HL-60 (cell line): ENCODE measurements at regions not wholly inside any gene's neighbourhood (a gene's known extent, or its start where the extent isn't known, plus 50 kb on each side); places are given as distances from the start of the nearest gene placed in this dataset.
"Not testable (repeated sequence)": the region's sequence is repeated elsewhere in the genome, so short reads cannot be mapped to it uniquely, and the experiment has no call there.

ENCODE experiments used
- CTCF ChIP-seq: IDR thresholded peaks from one replicate; pipeline ENCODE4 v1.5.1; 2011; ENCODE audit warnings: low read length, control low read depth, inconsistent platforms; ENCODE audit not compliant: insufficient read depth
- GABPA ChIP-seq: IDR thresholded peaks from 2 replicates; pipeline ENCODE4 v1.6.1; 2012; ENCODE audit warnings: low read depth
- POLR2AphosphoS5 ChIP-seq: IDR thresholded peaks from 2 replicates; pipeline ENCODE4 v1.6.1; 2012; ENCODE audit warnings: low read depth
- TF ChIP-seq, protein P1 (sequence below): IDR thresholded peaks from 2 replicates; pipeline ENCODE4 v1.6.1; 2012; ENCODE audit warnings: low read depth; ENCODE audit not compliant: insufficient replicate concordance

DNA sequence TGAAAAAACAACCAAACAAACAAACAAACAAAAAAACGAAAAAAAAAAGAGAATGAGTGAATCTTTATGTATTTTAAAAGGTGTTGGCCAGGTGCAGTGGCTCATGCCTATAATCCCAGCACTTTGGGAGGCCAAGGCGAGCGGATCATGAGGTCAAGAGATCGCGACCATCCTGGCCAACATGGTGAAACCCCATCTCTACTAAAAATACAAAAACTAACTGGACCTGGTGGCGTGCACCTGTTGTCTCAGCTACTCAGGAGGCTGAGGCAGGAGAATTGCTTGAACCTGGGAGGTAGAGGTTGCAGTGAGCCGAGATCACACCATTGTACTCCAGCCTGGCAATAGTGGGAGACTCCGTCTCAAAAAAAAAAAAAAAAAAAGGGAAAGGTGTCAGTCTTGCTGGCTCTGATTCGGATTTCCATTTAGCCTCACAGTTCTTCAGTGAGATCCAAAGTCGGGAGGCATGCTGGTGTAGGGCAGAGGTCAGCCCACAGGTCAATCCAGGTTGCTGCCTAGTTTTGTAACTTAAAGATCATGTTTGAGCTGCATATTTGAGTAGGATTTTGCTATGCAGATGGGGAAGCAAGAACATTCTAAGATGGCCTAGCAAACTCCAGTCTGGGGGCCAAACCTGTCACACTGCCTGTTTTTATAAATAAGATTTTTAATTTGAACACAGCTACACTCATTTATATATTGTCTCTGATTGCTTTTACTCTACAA lies 179.6 kb upstream of the ZNF217 start:
- not testable (repeated sequence) for TF ChIP-seq POLR2AphosphoS5, CTCF, GABPA
- TF ChIP-seq, protein P1, sequence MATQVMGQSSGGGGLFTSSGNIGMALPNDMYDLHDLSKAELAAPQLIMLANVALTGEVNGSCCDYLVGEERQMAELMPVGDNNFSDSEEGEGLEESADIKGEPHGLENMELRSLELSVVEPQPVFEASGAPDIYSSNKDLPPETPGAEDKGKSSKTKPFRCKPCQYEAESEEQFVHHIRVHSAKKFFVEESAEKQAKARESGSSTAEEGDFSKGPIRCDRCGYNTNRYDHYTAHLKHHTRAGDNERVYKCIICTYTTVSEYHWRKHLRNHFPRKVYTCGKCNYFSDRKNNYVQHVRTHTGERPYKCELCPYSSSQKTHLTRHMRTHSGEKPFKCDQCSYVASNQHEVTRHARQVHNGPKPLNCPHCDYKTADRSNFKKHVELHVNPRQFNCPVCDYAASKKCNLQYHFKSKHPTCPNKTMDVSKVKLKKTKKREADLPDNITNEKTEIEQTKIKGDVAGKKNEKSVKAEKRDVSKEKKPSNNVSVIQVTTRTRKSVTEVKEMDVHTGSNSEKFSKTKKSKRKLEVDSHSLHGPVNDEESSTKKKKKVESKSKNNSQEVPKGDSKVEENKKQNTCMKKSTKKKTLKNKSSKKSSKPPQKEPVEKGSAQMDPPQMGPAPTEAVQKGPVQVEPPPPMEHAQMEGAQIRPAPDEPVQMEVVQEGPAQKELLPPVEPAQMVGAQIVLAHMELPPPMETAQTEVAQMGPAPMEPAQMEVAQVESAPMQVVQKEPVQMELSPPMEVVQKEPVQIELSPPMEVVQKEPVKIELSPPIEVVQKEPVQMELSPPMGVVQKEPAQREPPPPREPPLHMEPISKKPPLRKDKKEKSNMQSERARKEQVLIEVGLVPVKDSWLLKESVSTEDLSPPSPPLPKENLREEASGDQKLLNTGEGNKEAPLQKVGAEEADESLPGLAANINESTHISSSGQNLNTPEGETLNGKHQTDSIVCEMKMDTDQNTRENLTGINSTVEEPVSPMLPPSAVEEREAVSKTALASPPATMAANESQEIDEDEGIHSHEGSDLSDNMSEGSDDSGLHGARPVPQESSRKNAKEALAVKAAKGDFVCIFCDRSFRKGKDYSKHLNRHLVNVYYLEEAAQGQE, result not testable (repeated sequence)
